ENCODE measurements at regions not wholly inside any gene's neighbourhood (a gene's known extent, or its start where the extent isn't known, plus 50 kb on each side); places are given as distances from the start of the nearest gene placed in this dataset.
"Not testable (repeated sequence)": the region's sequence is repeated elsewhere in the genome, so short reads cannot be mapped to it uniquely, and the experiment has no call there.

GRCh38 chr11:82533628-82534327, 199.9 kb downstream of the FAM181B start:
- DNase-seq = no peak

GRCh38 chr11:82529936-82530335, 203.7 kb downstream of the FAM181B start:
- DNase-seq = peak; percentile 55

- no peak for DNase-seq
Observed at GRCh38 chr11:82527081-82527584, 206.5 kb downstream of the FAM181B start.

GRCh38 chr11:82523141-82523540, 210.5 kb downstream of the FAM181B start:
- DNase-seq = peak; percentile 84

- DNase-seq = no peak
Observed at GRCh38 chr11:82521427-82521826, 212.2 kb downstream of the FAM181B start.

GRCh38 chr11:82507288-82507687, 226.4 kb downstream of the FAM181B start:
- DNase-seq = no peak

- no peak for DNase-seq
Observed at GRCh38 chr11:82505379-82505778, 228.3 kb downstream of the FAM181B start.

- not testable (repeated sequence) for DNase-seq
Observed at GRCh38 chr11:82501174-82501573, 232.5 kb downstream of the FAM181B start.

GRCh38 chr11:82494988-82495432, 238.7 kb downstream of the FAM181B start:
- peak; percentile 1 for DNase-seq

GRCh38 chr11:82474876-82475275, 258.8 kb downstream of the FAM181B start:
- no peak for DNase-seq

- no peak for DNase-seq
Observed at GRCh38 chr11:82465481-82465880, 268.2 kb downstream of the FAM181B start.

GRCh38 chr11:82462608-82463242, 270.9 kb downstream of the FAM181B start:
- peak; percentile 38 for DNase-seq

- DNase-seq = no peak
Observed at GRCh38 chr11:82458761-82459160, 274.9 kb downstream of the FAM181B start.

GRCh38 chr11:82458147-82458546, 275.5 kb downstream of the FAM181B start:
- no peak for DNase-seq

- no peak for DNase-seq
Observed at GRCh38 chr11:82450996-82451395, 282.7 kb downstream of the FAM181B start.

GRCh38 chr11:82406611-82407010, 327.1 kb downstream of the FAM181B start:
- DNase-seq = no peak

GRCh38 chr11:82405421-82405820, 328.2 kb downstream of the FAM181B start:
- DNase-seq = no peak

- no peak for DNase-seq
Observed at GRCh38 chr11:82404981-82405380, 328.7 kb downstream of the FAM181B start.

GRCh38 chr11:82403640-82404305, 329.9 kb downstream of the FAM181B start:
- DNase-seq = no peak

GRCh38 chr11:82398300-82398815, 335.3 kb downstream of the FAM181B start:
- DNase-seq = no peak

- DNase-seq = not testable (repeated sequence)
Observed at GRCh38 chr11:82396639-82397038, 337.0 kb downstream of the FAM181B start.

GRCh38 chr11:82384308-82384707, 349.4 kb downstream of the FAM181B start:
- DNase-seq = no peak

- DNase-seq = no peak
Observed at GRCh38 chr11:82373781-82374542, 359.7 kb downstream of the FAM181B start.
